Suprapubic skin (tissue), 4 donors: ENCODE measurements at regions not wholly inside any gene's neighbourhood (a gene's known extent, or its start where the extent isn't known, plus 50 kb on each side); places are given as distances from the start of the nearest gene placed in this dataset.

Source experiments
- EP300 ChIP-seq: sonication (generic); formaldehyde crosslinking; IDR thresholded peaks from one replicate; pipeline ENCODE4 v1.6.1; 2017; ENCODE audit warnings: antibody characterized with exemption
- POLR2A ChIP-seq, 2 donors: fragments of 450-650 bp; IDR thresholded peaks; one replicate each; pipeline ENCODE4 v1.6.1; 2017; ENCODE audit warnings: antibody characterized with exemption in 2 of 2, mild to moderate bottlenecking in 2 of 2, moderate library complexity in 2 of 2
- POLR2AphosphoS5 ChIP-seq, 3 donors: sonication (generic); formaldehyde crosslinking; IDR thresholded peaks; one replicate each; pipeline ENCODE4 v1.6.1; 2017; ENCODE audit warnings: antibody characterized with exemption in 3 of 3
- TF ChIP-seq, protein P1 (sequence below), 2 donors: fragments of 200-600 bp in 1 of 2; fragments of 450-650 bp in 1 of 2; sonication (generic) in 1 of 2; IDR thresholded peaks; one replicate each; pipeline ENCODE4 v1.5.1; 2016 to 2019; ENCODE audit warnings: antibody characterized with exemption in 2 of 2, mild to moderate bottlenecking in 1 of 2, moderate library complexity in 1 of 2

DNA sequence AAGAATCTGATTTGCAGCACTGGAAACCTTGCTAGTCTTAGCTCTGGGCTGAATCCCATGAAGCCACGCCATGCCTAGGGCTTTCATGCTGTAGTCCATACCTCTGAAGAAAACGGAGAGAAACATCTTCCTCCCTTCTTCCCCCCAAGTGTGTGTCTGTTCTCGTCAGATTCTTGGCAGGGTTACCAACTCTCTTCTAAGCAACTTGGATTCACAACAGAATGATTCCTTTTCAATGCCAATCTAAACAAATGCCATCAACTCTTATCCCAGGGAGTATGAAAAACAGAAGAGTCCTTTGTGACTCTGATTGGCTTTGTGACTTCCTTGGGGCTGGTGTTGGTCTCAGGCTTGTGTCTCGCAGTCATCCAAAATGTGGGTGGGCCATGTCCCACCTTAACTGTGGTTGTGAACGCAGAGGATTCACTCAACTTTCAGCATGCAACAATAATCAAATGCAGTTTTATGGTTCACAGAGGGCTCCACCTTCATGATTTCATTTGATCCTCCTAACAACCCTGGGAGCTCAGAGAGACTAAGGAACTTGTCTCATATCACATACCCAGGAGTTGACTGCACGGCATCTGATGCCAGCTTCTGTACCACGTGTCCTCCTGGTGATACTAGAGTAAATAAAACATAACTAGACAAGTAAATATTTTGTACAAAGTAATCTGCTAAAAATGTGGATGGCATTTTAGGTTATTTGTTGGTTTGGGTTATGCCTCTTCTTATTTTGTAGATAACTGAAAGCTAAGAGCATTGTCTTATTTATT is 186.0 kb upstream of the TNP1 start:
- TF ChIP-seq, protein P1, sequence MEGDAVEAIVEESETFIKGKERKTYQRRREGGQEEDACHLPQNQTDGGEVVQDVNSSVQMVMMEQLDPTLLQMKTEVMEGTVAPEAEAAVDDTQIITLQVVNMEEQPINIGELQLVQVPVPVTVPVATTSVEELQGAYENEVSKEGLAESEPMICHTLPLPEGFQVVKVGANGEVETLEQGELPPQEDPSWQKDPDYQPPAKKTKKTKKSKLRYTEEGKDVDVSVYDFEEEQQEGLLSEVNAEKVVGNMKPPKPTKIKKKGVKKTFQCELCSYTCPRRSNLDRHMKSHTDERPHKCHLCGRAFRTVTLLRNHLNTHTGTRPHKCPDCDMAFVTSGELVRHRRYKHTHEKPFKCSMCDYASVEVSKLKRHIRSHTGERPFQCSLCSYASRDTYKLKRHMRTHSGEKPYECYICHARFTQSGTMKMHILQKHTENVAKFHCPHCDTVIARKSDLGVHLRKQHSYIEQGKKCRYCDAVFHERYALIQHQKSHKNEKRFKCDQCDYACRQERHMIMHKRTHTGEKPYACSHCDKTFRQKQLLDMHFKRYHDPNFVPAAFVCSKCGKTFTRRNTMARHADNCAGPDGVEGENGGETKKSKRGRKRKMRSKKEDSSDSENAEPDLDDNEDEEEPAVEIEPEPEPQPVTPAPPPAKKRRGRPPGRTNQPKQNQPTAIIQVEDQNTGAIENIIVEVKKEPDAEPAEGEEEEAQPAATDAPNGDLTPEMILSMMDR (IDR thresholded peaks at IDR 0.05), result no peak
- no peak for TF ChIP-seq EP300
- TF ChIP-seq POLR2A (IDR thresholded peaks at IDR 0.05), result no peak
- TF ChIP-seq POLR2AphosphoS5 (IDR thresholded peaks at IDR 0.05), result no peak
